Esophagus squamous epithelium (tissue), 4 donors: ENCODE measurements at regions not wholly inside any gene's neighbourhood (a gene's known extent, or its start where the extent isn't known, plus 50 kb on each side); places are given as distances from the start of the nearest gene placed in this dataset.

ENCODE experiments used
- CTCF ChIP-seq, 6 experiments: fragments of 450-650 bp in 4 of 6; fragments of 200-600 bp in 2 of 6; sonication (generic) in 2 of 6; IDR thresholded peaks; one replicate each; pipeline ENCODE4 v1.5.1; 2016 to 2019; ENCODE audit warnings: antibody characterized with exemption in 6 of 6, mild to moderate bottlenecking in 4 of 6, moderate library complexity in 4 of 6
- POLR2A ChIP-seq, 4 donors: fragments of 450-650 bp; IDR thresholded peaks; one replicate each; pipeline ENCODE4 v1.6.1; 2017; ENCODE audit warnings: antibody characterized with exemption in 4 of 4, mild to moderate bottlenecking in 4 of 4, moderate library complexity in 3 of 4

- TF ChIP-seq CTCF (IDR thresholded peaks at IDR 0.05) (no peak), POLR2A (IDR thresholded peaks at IDR 0.05) (no peak)
Observed at GRCh38 chr14:71541973-71542690, 390.1 kb upstream of the RGS6 start.
